CD4-positive, alpha-beta memory T cell (primary cell): ENCODE measurements at regions not wholly inside any gene's neighbourhood (a gene's known extent, or its start where the extent isn't known, plus 50 kb on each side); places are given as distances from the start of the nearest gene placed in this dataset.
"Not testable (repeated sequence)": the region's sequence is repeated elsewhere in the genome, so short reads cannot be mapped to it uniquely, and the experiment has no call there.

ENCODE experiments used
- CTCF ChIA-PET: fragments of 350-600 bp; sonication (Branson Sonifier 250); formaldehyde crosslinking; loops from one replicate; lab custom pipeline; 2021; ENCODE audit warnings: inconsistent platforms; ENCODE audit not compliant: partially characterized antibody; lab: Charles Lee
- POLR2A ChIA-PET: fragments of 350-600 bp; sonication (Branson Sonifier 250); formaldehyde crosslinking; loops from one replicate; lab custom pipeline; 2021; ENCODE audit not compliant: partially characterized antibody; lab: Charles Lee
- DNase-seq, 5 donors: peaks; one replicate each; pipeline versions ENCODE4 v3.0.0 to v3.0.0-alpha.2; 2020 to 2022; ENCODE audit warnings: mixed read lengths in 1 of 5
- H3K27ac ChIP-seq: one replicate; pipeline ENCODE4 v1.7.0; 2013; ENCODE audit warnings: low read depth, low read length
- H3K27me3 ChIP-seq: 2 replicates; pipeline ENCODE4 v1.7.0; 2013; ENCODE audit warnings: mild to moderate bottlenecking, low read length, moderate library complexity; ENCODE audit not compliant: insufficient read depth
- H3K36me3 ChIP-seq: 2 replicates; pipeline ENCODE4 v1.7.0; 2013; ENCODE audit warnings: mild to moderate bottlenecking, low read length, moderate library complexity; ENCODE audit not compliant: insufficient read depth
- H3K4me1 ChIP-seq: 2 replicates; pipeline ENCODE4 v1.7.0; 2013; ENCODE audit warnings: mild to moderate bottlenecking, low read length, moderate library complexity; ENCODE audit not compliant: insufficient read depth
- H3K4me3 ChIP-seq, 2 donors: one replicate each; pipeline ENCODE4 v1.7.0; 2013; ENCODE audit warnings: low read length in 2 of 2, mild to moderate bottlenecking in 1 of 2
- H3K9me3 ChIP-seq, 2 donors: one replicate each; pipeline ENCODE4 v1.7.0; 2013; ENCODE audit warnings: low read length in 2 of 2, control low read depth in 1 of 2; ENCODE audit not compliant: control insufficient read depth in 1 of 2
- H3K27ac Mint-ChIP-seq, 7 donors: one replicate each; pipeline ENCODE4 v1.8.0; 2020 to 2021; ENCODE audit warnings: mixed read lengths in 7 of 7, mild to moderate bottlenecking in 6 of 7, inconsistent platforms in 3 of 7, moderate library complexity in 3 of 7
- H3K27me3 Mint-ChIP-seq, 2 donors: one replicate each; pipeline ENCODE4 v1.8.0; 2020 to 2021; ENCODE audit warnings: mixed read lengths in 2 of 2
- H3K36me3 Mint-ChIP-seq, 2 donors: one replicate each; pipeline ENCODE4 v1.8.0; 2020 to 2021; ENCODE audit warnings: mixed read lengths in 2 of 2, inconsistent platforms in 1 of 2, mild to moderate bottlenecking in 1 of 2
- H3K4me1 Mint-ChIP-seq, 4 donors: one replicate each; pipeline ENCODE4 v1.8.0; 2020 to 2021; ENCODE audit warnings: mixed read lengths in 4 of 4, mild to moderate bottlenecking in 1 of 4
- H3K4me3 Mint-ChIP-seq, 8 donors: one replicate each; pipeline ENCODE4 v1.8.0; 2020 to 2021; ENCODE audit warnings: mixed read lengths in 8 of 8, mild to moderate bottlenecking in 7 of 8, moderate library complexity in 6 of 8, inconsistent platforms in 3 of 8
- H3K9me3 Mint-ChIP-seq, 8 donors: one replicate each; pipeline ENCODE4 v1.8.0; 2020 to 2021; ENCODE audit warnings: mixed read lengths in 8 of 8, mild to moderate bottlenecking in 5 of 8, inconsistent platforms in 3 of 8, moderate library complexity in 1 of 8
- intact Hi-C: fragments of 100-400 bp; cut with micrococcal nuclease; formaldehyde crosslinking; loops from one replicate; pipeline ENCODE4 v1.15.1; 2023

- H3K4me1 Mint-ChIP-seq: no peaks in the 10 kb centered on the region
- ChIA-PET POLR2A (no interaction called here), CTCF (no interaction called here)
- intact Hi-C loops: no loop called here
- H3K27me3 Mint-ChIP-seq: no peaks in the 10 kb centered on the region
- H3K27ac Mint-ChIP-seq: no peak overlapping the region
- Histone ChIP-seq H3K4me1 (no peaks in the 10 kb centered on the region), H3K4me3 (no peak overlapping the region), H3K9me3 (no peaks in the 10 kb centered on the region), H3K27me3 (no peaks in the 10 kb centered on the region), H3K36me3 (no peaks in the 10 kb centered on the region), H3K27ac (no peak overlapping the region)
- DNase-seq: no peak
- no peaks in the 10 kb centered on the region for H3K36me3 Mint-ChIP-seq
- no peak overlapping the region for H3K4me3 Mint-ChIP-seq
- peaks cover 0 to 7% (median 2%) of the 10 kb centered on the region in 8 donors for H3K9me3 Mint-ChIP-seq
Observed at GRCh38 chr7:49497471-49497870, 276.0 kb upstream of the VWC2 start.

GRCh38 chr7:49500741-49501140 lies 272.7 kb upstream of the VWC2 start:
- no peaks in the 10 kb centered on the region for H3K9me3 ChIP-seq
- no peaks in the 10 kb centered on the region for H3K4me1 ChIP-seq
- H3K27ac ChIP-seq: no peak overlapping the region
- ChIA-PET CTCF (no interaction called here), POLR2A (no interaction called here)
- Mint-ChIP-seq H3K4me3 (no peak overlapping the region), H3K4me1 (no peaks in the 10 kb centered on the region), H3K27ac (no peak overlapping the region), H3K9me3 (peaks cover 0 to 10% (median 3%) of the 10 kb centered on the region in 8 donors), H3K36me3 (no peaks in the 10 kb centered on the region), H3K27me3 (no peaks in the 10 kb centered on the region)
- DNase-seq: no peak
- no peaks in the 10 kb centered on the region for H3K27me3 ChIP-seq
- H3K36me3 ChIP-seq: no peaks in the 10 kb centered on the region
- no peak overlapping the region for H3K4me3 ChIP-seq
- intact Hi-C loops: no loop called here

- H3K4me3 ChIP-seq, H3K27ac ChIP-seq, DNase-seq, H3K4me1 Mint-ChIP-seq, H3K27me3 Mint-ChIP-seq, CTCF ChIA-PET, H3K4me3 Mint-ChIP-seq, H3K36me3 ChIP-seq, H3K9me3 ChIP-seq, H3K36me3 Mint-ChIP-seq, POLR2A ChIA-PET, H3K4me1 ChIP-seq, H3K27ac Mint-ChIP-seq, intact Hi-C loops, H3K27me3 ChIP-seq: not testable (repeated sequence)
- peaks cover 0 to 10% (median 2%) of the 10 kb centered on the region in 8 donors for H3K9me3 Mint-ChIP-seq
Observed at GRCh38 chr7:49507206-49507605, 266.2 kb upstream of the VWC2 start.

GRCh38 chr7:49513911-49514310 lies 259.5 kb upstream of the VWC2 start:
- POLR2A ChIA-PET: no interaction called here

GRCh38 chr7:49520951-49521350 lies 252.5 kb upstream of the VWC2 start:
- H3K36me3 Mint-ChIP-seq: no peaks in the 10 kb centered on the region
- no peak overlapping the region for H3K4me3 Mint-ChIP-seq
- POLR2A ChIA-PET: no interaction called here

More at GRCh38 chr7:49513911-49514310, 259.5 kb upstream of the VWC2 start:
- Histone ChIP-seq H3K27me3 (no peaks in the 10 kb centered on the region), H3K27ac (no peak overlapping the region), H3K36me3 (no peaks in the 10 kb centered on the region), H3K4me3 (no peak overlapping the region), H3K9me3 (no peaks in the 10 kb centered on the region), H3K4me1 (no peaks in the 10 kb centered on the region)
- Mint-ChIP-seq H3K4me1 (no peaks in the 10 kb centered on the region), H3K27me3 (no peaks in the 10 kb centered on the region), H3K9me3 (peaks cover 0 to 8% (median 2%) of the 10 kb centered on the region in 8 donors), H3K36me3 (no peaks in the 10 kb centered on the region), H3K4me3 (no peak overlapping the region), H3K27ac (no peak overlapping the region)
- no peak for DNase-seq
- CTCF ChIA-PET: no interaction called here
- intact Hi-C loops: no loop called here

GRCh38 chr7:49522111-49522510 lies 251.3 kb upstream of the VWC2 start:
- Mint-ChIP-seq H3K4me3 (no peak overlapping the region), H3K27me3 (no peaks in the 10 kb centered on the region), H3K9me3 (peaks cover 2 to 13% (median 5%) of the 10 kb centered on the region in 8 donors), H3K4me1 (no peaks in the 10 kb centered on the region), H3K27ac (no peak overlapping the region), H3K36me3 (no peaks in the 10 kb centered on the region)
- H3K27me3 ChIP-seq: no peaks in the 10 kb centered on the region
- H3K4me3 ChIP-seq: no peak overlapping the region
- intact Hi-C loops: no loop called here
- no peak overlapping the region for H3K27ac ChIP-seq
- no peak for DNase-seq
- H3K4me1 ChIP-seq: no peaks in the 10 kb centered on the region
- no peaks in the 10 kb centered on the region for H3K36me3 ChIP-seq
- no peaks in the 10 kb centered on the region for H3K9me3 ChIP-seq
- CTCF ChIA-PET: no interaction called here
- POLR2A ChIA-PET: no interaction called here

More at GRCh38 chr7:49520951-49521350, 252.5 kb upstream of the VWC2 start:
- Histone ChIP-seq H3K4me1 (no peaks in the 10 kb centered on the region), H3K36me3 (no peaks in the 10 kb centered on the region), H3K27me3 (no peaks in the 10 kb centered on the region), H3K4me3 (no peak overlapping the region), H3K9me3 (no peaks in the 10 kb centered on the region), H3K27ac (no peak overlapping the region)
- Mint-ChIP-seq H3K9me3 (peaks cover 2 to 13% (median 5%) of the 10 kb centered on the region in 8 donors), H3K27ac (no peak overlapping the region), H3K4me1 (no peaks in the 10 kb centered on the region), H3K27me3 (no peaks in the 10 kb centered on the region)
- no peak for DNase-seq
- CTCF ChIA-PET: no interaction called here
- intact Hi-C loops: no loop called here

- CTCF ChIA-PET: no interaction called here
- no peaks in the 10 kb centered on the region for H3K27me3 Mint-ChIP-seq
Observed at GRCh38 chr7:49523870-49524269, 249.6 kb upstream of the VWC2 start.

GRCh38 chr7:49527182-49527581 lies 246.3 kb upstream of the VWC2 start:
- intact Hi-C loops: no loop called here
- peaks cover 0 to 18% (median 5%) of the 10 kb centered on the region in 8 donors for H3K9me3 Mint-ChIP-seq
- H3K36me3 ChIP-seq: no peaks in the 10 kb centered on the region
- no peak overlapping the region for H3K4me3 ChIP-seq
- no peak overlapping the region for H3K27ac Mint-ChIP-seq
- H3K4me3 Mint-ChIP-seq: no peak overlapping the region
- no peaks in the 10 kb centered on the region for H3K27me3 Mint-ChIP-seq
- H3K9me3 ChIP-seq: no peaks in the 10 kb centered on the region
- CTCF ChIA-PET: no interaction called here
- H3K36me3 Mint-ChIP-seq: no peaks in the 10 kb centered on the region
- POLR2A ChIA-PET: no interaction called here
- H3K27me3 ChIP-seq: no peaks in the 10 kb centered on the region
- DNase-seq: no peak
- H3K27ac ChIP-seq: no peak overlapping the region
- H3K4me1 Mint-ChIP-seq: no peaks in the 10 kb centered on the region
- no peaks in the 10 kb centered on the region for H3K4me1 ChIP-seq

More at GRCh38 chr7:49523870-49524269, 249.6 kb upstream of the VWC2 start:
- no peaks in the 10 kb centered on the region for H3K4me1 ChIP-seq
- peaks cover 0 to 18% (median 4%) of the 10 kb centered on the region in 8 donors for H3K9me3 Mint-ChIP-seq
- no peaks in the 10 kb centered on the region for H3K27me3 ChIP-seq
- no peaks in the 10 kb centered on the region for H3K36me3 Mint-ChIP-seq
- H3K36me3 ChIP-seq: no peaks in the 10 kb centered on the region
- H3K4me3 Mint-ChIP-seq: no peak overlapping the region
- no peaks in the 10 kb centered on the region for H3K4me1 Mint-ChIP-seq
- no peak overlapping the region for H3K4me3 ChIP-seq
- POLR2A ChIA-PET: no interaction called here
- H3K27ac ChIP-seq: no peak overlapping the region
- H3K9me3 ChIP-seq: no peaks in the 10 kb centered on the region
- no peak for DNase-seq
- intact Hi-C loops: no loop called here
- no peak overlapping the region for H3K27ac Mint-ChIP-seq
